MCF 10A (cell line): ENCODE measurements at regions not wholly inside any gene's neighbourhood (a gene's known extent, or its start where the extent isn't known, plus 50 kb on each side); places are given as distances from the start of the nearest gene placed in this dataset.

Experiments
- BruUV-seq: library from RNA; stranded (reverse); fragments of 400-500 nt; replicated peaks from 2 replicates; lab custom pipeline; 2021; lab: Mats Ljungman, UMichigan
- CTCF ChIA-PET: fragments of 300-600 bp; sonication (Branson Sonifier 250); formaldehyde crosslinking; extraction: SDS; loops from one replicate; lab custom pipeline; 2021; ENCODE audit warnings: antibody characterized with exemption, inconsistent platforms; lab: Yijun Ruan, JAX
- POLR2A ChIA-PET: fragments of 300-600, 350-650 bp; sonication (Branson Sonifier 250); formaldehyde crosslinking; extraction: SDS; loops from one replicate; lab custom pipeline; 2020; ENCODE audit warnings: antibody characterized with exemption, inconsistent platforms; lab: Yijun Ruan, JAX
- DNase-seq: peaks from one replicate; pipeline ENCODE4 v3.0.0-alpha.2; 2018; ENCODE audit not compliant: unreplicated experiment
- H3K27ac Mint-ChIP-seq: one replicate; pipeline ENCODE4 v1.8.0; 2022; ENCODE audit warnings: mild to moderate bottlenecking, low read depth, mixed read lengths; ENCODE audit not compliant: unreplicated experiment
- H3K27me3 Mint-ChIP-seq: one replicate; pipeline ENCODE4 v1.8.0; 2022; ENCODE audit warnings: mixed read lengths; ENCODE audit not compliant: insufficient read depth, unreplicated experiment
- H3K36me3 Mint-ChIP-seq: one replicate; pipeline ENCODE4 v1.8.0; 2022; ENCODE audit warnings: mild to moderate bottlenecking, moderate library complexity, mixed read lengths; ENCODE audit not compliant: insufficient read depth, unreplicated experiment
- H3K4me1 Mint-ChIP-seq: one replicate; pipeline ENCODE4 v1.8.0; 2022; ENCODE audit warnings: mixed read lengths; ENCODE audit not compliant: insufficient read depth, unreplicated experiment
- H3K4me3 Mint-ChIP-seq: one replicate; pipeline ENCODE4 v1.8.0; 2022; ENCODE audit warnings: mild to moderate bottlenecking, moderate library complexity, mixed read lengths; ENCODE audit not compliant: unreplicated experiment
- H3K9me3 Mint-ChIP-seq: one replicate; pipeline ENCODE4 v1.8.0; 2022; ENCODE audit warnings: mixed read lengths; ENCODE audit not compliant: unreplicated experiment
- CTCF ChIP-seq: fragments of 200-600 bp; IDR thresholded peaks from one replicate; pipeline ENCODE4 v1.8.0; 2022; ENCODE audit warnings: antibody characterized with exemption, mild to moderate bottlenecking; ENCODE audit not compliant: unreplicated experiment
- intact Hi-C: fragments of 100-400 bp; cut with micrococcal nuclease; formaldehyde crosslinking; loops from 2 replicates; pipeline ENCODE4 v1.14.1; 2022

- Mint-ChIP-seq H3K9me3 (no peaks in the 10 kb centered on the region), H3K36me3 (peaks cover 5% of the 10 kb centered on the region), H3K27ac (no peak overlapping the region), H3K4me1 (peaks cover 15% of the 10 kb centered on the region), H3K4me3 (no peak overlapping the region), H3K27me3 (no peaks in the 10 kb centered on the region)
- BruUV-seq, result no TSS peak
- intact Hi-C loops, result no loop called here
- POLR2A ChIA-PET, result no interaction called here
- no peak for DNase-seq
- TF ChIP-seq CTCF, result no peak
- CTCF ChIA-PET, result interaction anchor here (0.6 to 1.2 kb wide), 4 partner anchors 34 to 874 kb away, joined by 3 to 6 read pairs (median 4); no protein-coding TSS in a partner anchor
Measured at GRCh38 chr21:26781331-26781730, 63.9 kb downstream of the ADAMTS1 start.

GRCh38 chr21:26777166-26777565 lies 68.0 kb downstream of the ADAMTS1 start:
- H3K4me1 Mint-ChIP-seq, result peaks cover 15% of the 10 kb centered on the region
- DNase-seq, result no peak
- no TSS peak for BruUV-seq

GRCh38 chr21:26776310-26777021 lies 68.7 kb downstream of the ADAMTS1 start:
- H3K9me3 Mint-ChIP-seq, result no peaks in the 10 kb centered on the region
- intact Hi-C loops, result no loop called here
- DNase-seq, result peak; percentile 43
- ChIA-PET CTCF (interaction anchor here (0.6 to 0.7 kb wide), 2 partner anchors 65 to 787 kb away, joined by 3 read pairs; no protein-coding TSS in a partner anchor), POLR2A (interaction anchor here (0.6 to 0.7 kb wide), 2 partner anchors 12 to 36 kb away, joined by 3 read pairs; no protein-coding TSS in a partner anchor)
- H3K4me3 Mint-ChIP-seq, result no peak overlapping the region
- no peak overlapping the region for H3K27ac Mint-ChIP-seq
- H3K36me3 Mint-ChIP-seq, result peaks cover 5% of the 10 kb centered on the region
- H3K27me3 Mint-ChIP-seq, result no peaks in the 10 kb centered on the region
- BruUV-seq, result no TSS peak
- H3K4me1 Mint-ChIP-seq, result peaks cover 15% of the 10 kb centered on the region
- no peak for TF ChIP-seq CTCF

More at GRCh38 chr21:26777166-26777565, 68.0 kb downstream of the ADAMTS1 start:
- CTCF ChIA-PET, result no interaction called here
- Mint-ChIP-seq H3K4me3 (no peak overlapping the region), H3K36me3 (peaks cover 5% of the 10 kb centered on the region), H3K9me3 (no peaks in the 10 kb centered on the region), H3K27ac (no peak overlapping the region), H3K27me3 (no peaks in the 10 kb centered on the region)
- no peak for TF ChIP-seq CTCF
- POLR2A ChIA-PET, result no interaction called here
- intact Hi-C loops, result no loop called here

- H3K27ac Mint-ChIP-seq, result no peak overlapping the region
- POLR2A ChIA-PET, result interaction anchor here (1.3 kb wide), 1 partner anchor 70 kb away, joined by 4 read pairs; no protein-coding TSS in a partner anchor
- no peaks in the 10 kb centered on the region for H3K9me3 Mint-ChIP-seq
- CTCF ChIA-PET, result interaction anchor here (0.7 to 1.0 kb wide), 2 partner anchors 68 to 623 kb away, joined by 3 to 4 read pairs; no protein-coding TSS in a partner anchor
- BruUV-seq, result no TSS peak
- H3K27me3 Mint-ChIP-seq, result no peaks in the 10 kb centered on the region
- peaks cover 15% of the 10 kb centered on the region for H3K4me1 Mint-ChIP-seq
- no peaks in the 10 kb centered on the region for H3K36me3 Mint-ChIP-seq
- TF ChIP-seq CTCF, result no peak
- intact Hi-C loops, result no loop called here
- DNase-seq, result no peak
- no peak overlapping the region for H3K4me3 Mint-ChIP-seq
Measured at GRCh38 chr21:26773058-26773457, 72.2 kb downstream of the ADAMTS1 start.
